NT2/D1 (cell line): ENCODE measurements at regions not wholly inside any gene's neighbourhood (a gene's known extent, or its start where the extent isn't known, plus 50 kb on each side); places are given as distances from the start of the nearest gene placed in this dataset.

Experiments
- SUZ12 ChIP-seq: IDR thresholded peaks from 2 replicates; pipeline ENCODE4 v1.6.1; 2011; ENCODE audit not compliant: insufficient read length, insufficient read depth; ENCODE audit errors: extremely low read depth
- YY1 ChIP-seq: IDR thresholded peaks from 2 replicates; pipeline ENCODE4 v1.6.1; 2011; ENCODE audit not compliant: insufficient read length, insufficient read depth

- no peak for TF ChIP-seq YY1
- no peak for TF ChIP-seq SUZ12
These were observed 395.0 kb downstream of the HDGFL1 start for GRCh38 chr6:22964334-22964733.
